AG08396 (cell line): ENCODE measurements at regions not wholly inside any gene's neighbourhood (a gene's known extent, or its start where the extent isn't known, plus 50 kb on each side); places are given as distances from the start of the nearest gene placed in this dataset.
A peak's percentile ranks its signal among the peaks of the same experiment; 100 is the strongest.

Experiments used
- DNase-seq: peaks from one replicate; pipeline ENCODE4 v3.0.0; 2012; ENCODE audit warnings: low spot score, mixed read lengths

- no peak for DNase-seq
These were observed 678.4 kb upstream of the ADAMTS5 start for GRCh38 chr21:27645285-27645684.

GRCh38 chr21:27643326-27643725 lies 676.4 kb upstream of the ADAMTS5 start:
- DNase-seq = no peak

GRCh38 chr21:27639286-27639685 lies 672.4 kb upstream of the ADAMTS5 start:
- no peak for DNase-seq

GRCh38 chr21:27636656-27637055 lies 669.8 kb upstream of the ADAMTS5 start:
- DNase-seq = no peak

GRCh38 chr21:27633631-27634030 lies 666.7 kb upstream of the ADAMTS5 start:
- no peak for DNase-seq

- DNase-seq = no peak
These were observed 664.6 kb upstream of the ADAMTS5 start for GRCh38 chr21:27631471-27631870.

GRCh38 chr21:27622631-27623030 lies 655.7 kb upstream of the ADAMTS5 start:
- DNase-seq = no peak

- DNase-seq = no peak
These were observed 647.3 kb upstream of the ADAMTS5 start for GRCh38 chr21:27614231-27614630.

GRCh38 chr21:27606422-27606821 lies 639.5 kb upstream of the ADAMTS5 start:
- DNase-seq = no peak

GRCh38 chr21:27596196-27596595 lies 629.3 kb upstream of the ADAMTS5 start:
- no peak for DNase-seq

GRCh38 chr21:27595716-27596115 lies 628.8 kb upstream of the ADAMTS5 start:
- DNase-seq = no peak

GRCh38 chr21:27590271-27590670 lies 623.4 kb upstream of the ADAMTS5 start:
- no peak for DNase-seq

GRCh38 chr21:27589781-27590180 lies 622.9 kb upstream of the ADAMTS5 start:
- DNase-seq = no peak

- no peak for DNase-seq
These were observed 620.1 kb upstream of the ADAMTS5 start for GRCh38 chr21:27586986-27587385.

GRCh38 chr21:27586326-27586725 lies 619.4 kb upstream of the ADAMTS5 start:
- DNase-seq = no peak

GRCh38 chr21:27584256-27584655 lies 617.4 kb upstream of the ADAMTS5 start:
- DNase-seq = no peak

- no peak for DNase-seq
These were observed 616.1 kb upstream of the ADAMTS5 start for GRCh38 chr21:27582948-27583430.

GRCh38 chr21:27582246-27582947 lies 615.5 kb upstream of the ADAMTS5 start:
- DNase-seq = no peak

GRCh38 chr21:27581168-27581567 lies 614.3 kb upstream of the ADAMTS5 start:
- DNase-seq = no peak

GRCh38 chr21:27580276-27580675 lies 613.4 kb upstream of the ADAMTS5 start:
- DNase-seq = no peak

GRCh38 chr21:27578741-27579265 lies 611.9 kb upstream of the ADAMTS5 start:
- no peak for DNase-seq

- peak; percentile 23 for DNase-seq
These were observed 605.8 kb upstream of the ADAMTS5 start for GRCh38 chr21:27572696-27573095.

- no peak for DNase-seq
These were observed 604.8 kb upstream of the ADAMTS5 start for GRCh38 chr21:27571706-27572105.

GRCh38 chr21:27570306-27570868 lies 603.5 kb upstream of the ADAMTS5 start:
- peak; percentile 54 for DNase-seq
